IPS-20b (cell line): ENCODE measurements at regions not wholly inside any gene's neighbourhood (a gene's known extent, or its start where the extent isn't known, plus 50 kb on each side); places are given as distances from the start of the nearest gene placed in this dataset.
"Not testable (repeated sequence)": the region's sequence is repeated elsewhere in the genome, so short reads cannot be mapped to it uniquely, and the experiment has no call there.

ENCODE experiments used
- H3K27ac ChIP-seq: one replicate; pipeline ENCODE4 v1.5.1; 2013; ENCODE audit warnings: low read length
- H3K27me3 ChIP-seq: 2 replicates; pipeline ENCODE4 v1.6.1; 2013; ENCODE audit warnings: mild to moderate bottlenecking, low read length, inconsistent platforms; ENCODE audit not compliant: insufficient read depth
- H3K36me3 ChIP-seq: 2 replicates; pipeline ENCODE4 v1.6.1; 2013; ENCODE audit warnings: low read depth, mild to moderate bottlenecking, inconsistent platforms, low read length, moderate library complexity; ENCODE audit not compliant: insufficient read depth
- H3K4me1 ChIP-seq: 2 replicates; pipeline ENCODE4 v1.6.1; 2013; ENCODE audit warnings: mild to moderate bottlenecking, control low read depth, inconsistent platforms, low read length, moderate library complexity; ENCODE audit not compliant: insufficient read depth
- H3K4me3 ChIP-seq: 2 replicates; pipeline ENCODE4 v1.5.1; 2013; ENCODE audit warnings: mild to moderate bottlenecking, low read length, inconsistent platforms
- H3K9ac ChIP-seq: 2 replicates; pipeline ENCODE4 v1.6.1; 2013; ENCODE audit warnings: low read depth, mild to moderate bottlenecking, inconsistent platforms, low read length, moderate library complexity
- H3K9me3 ChIP-seq: 2 replicates; pipeline ENCODE4 v1.6.1; 2013; ENCODE audit warnings: mild to moderate bottlenecking, low read depth, low read length, inconsistent platforms; ENCODE audit not compliant: insufficient read depth

DNA sequence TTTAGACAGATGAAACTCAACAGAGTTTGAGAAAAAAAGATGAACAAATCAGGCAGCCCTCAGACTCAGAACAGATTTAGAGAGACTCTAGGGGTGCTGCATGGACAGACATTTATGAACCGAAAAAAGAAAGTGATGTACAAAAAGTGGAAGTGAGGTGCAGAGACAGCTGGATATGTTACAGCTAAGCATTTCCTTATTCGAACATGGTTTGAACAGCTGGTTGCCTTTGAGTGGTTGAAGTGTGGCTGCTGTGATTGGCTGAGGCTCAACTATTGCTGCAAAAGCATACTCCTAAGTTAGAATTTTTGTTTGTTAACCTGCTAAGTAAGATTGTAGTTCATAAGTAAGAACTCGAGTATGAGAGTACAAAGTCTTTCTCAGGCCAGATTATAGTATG, 331.5 kb upstream of the PABPC4L start:
- H3K9ac ChIP-seq = no peak overlapping the region
- no peaks in the 10 kb centered on the region for H3K27me3 ChIP-seq
- H3K4me1 ChIP-seq = peaks cover 17% of the 10 kb centered on the region; the same call in 1 of the 2 replicates
- no peak overlapping the region for H3K27ac ChIP-seq
- no peaks in the 10 kb centered on the region for H3K36me3 ChIP-seq
- no peaks in the 10 kb centered on the region for H3K9me3 ChIP-seq
- H3K4me3 ChIP-seq = no peak overlapping the region

- Histone ChIP-seq H3K9me3 (no peaks in the 10 kb centered on the region), H3K36me3 (no peaks in the 10 kb centered on the region), H3K4me1 (peaks cover 17% of the 10 kb centered on the region), H3K27me3 (no peaks in the 10 kb centered on the region), H3K4me3 (no peak overlapping the region), H3K27ac (peak overlapping the region; percentile 14), H3K9ac (no peak overlapping the region)
Measured at GRCh38 chr4:134531013-134531412, 329.4 kb upstream of the PABPC4L start.

DNA sequence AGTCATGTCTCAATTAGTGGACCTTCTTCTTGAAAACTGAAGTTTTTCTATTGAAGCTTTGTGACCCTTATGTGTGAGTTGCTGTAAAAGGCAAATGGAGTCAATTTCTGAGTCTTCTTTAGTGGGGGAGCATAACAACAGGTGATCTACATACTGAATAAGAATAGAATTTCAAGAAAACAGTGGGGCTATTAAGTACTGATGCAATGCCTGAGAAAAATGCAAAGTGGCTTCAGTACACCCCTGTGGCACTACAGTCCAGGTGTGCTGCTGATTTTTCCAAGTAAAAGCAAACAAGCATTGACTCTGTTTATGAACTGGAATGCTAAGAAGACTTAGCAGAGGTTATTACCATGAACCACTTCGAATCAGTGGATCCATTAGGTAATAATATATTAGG, 328.0 kb upstream of the PABPC4L start:
- Histone ChIP-seq H3K27ac (no peak overlapping the region), H3K36me3 (no peaks in the 10 kb centered on the region), H3K9ac (no peak overlapping the region), H3K4me3 (peak overlapping the region; percentile 27; the same call in 1 of the 2 replicates), H3K4me1 (peaks cover 17% of the 10 kb centered on the region), H3K27me3 (no peaks in the 10 kb centered on the region), H3K9me3 (no peaks in the 10 kb centered on the region)

- Histone ChIP-seq H3K27me3 (no peaks in the 10 kb centered on the region), H3K4me3 (no peak overlapping the region), H3K4me1 (peaks cover 9% of the 10 kb centered on the region; the same call in 1 of the 2 replicates), H3K27ac (no peak overlapping the region), H3K9me3 (no peaks in the 10 kb centered on the region), H3K9ac (no peak overlapping the region), H3K36me3 (no peaks in the 10 kb centered on the region)
Measured at GRCh38 chr4:134518574-134519217, 317.1 kb upstream of the PABPC4L start.

- no peaks in the 10 kb centered on the region for H3K4me1 ChIP-seq
- no peaks in the 10 kb centered on the region for H3K9me3 ChIP-seq
- H3K27ac ChIP-seq = no peak overlapping the region
- no peak overlapping the region for H3K4me3 ChIP-seq
- no peak overlapping the region for H3K9ac ChIP-seq
- H3K36me3 ChIP-seq = no peaks in the 10 kb centered on the region
- no peaks in the 10 kb centered on the region for H3K27me3 ChIP-seq
Measured at GRCh38 chr4:134510544-134510943, 309.0 kb upstream of the PABPC4L start.

DNA sequence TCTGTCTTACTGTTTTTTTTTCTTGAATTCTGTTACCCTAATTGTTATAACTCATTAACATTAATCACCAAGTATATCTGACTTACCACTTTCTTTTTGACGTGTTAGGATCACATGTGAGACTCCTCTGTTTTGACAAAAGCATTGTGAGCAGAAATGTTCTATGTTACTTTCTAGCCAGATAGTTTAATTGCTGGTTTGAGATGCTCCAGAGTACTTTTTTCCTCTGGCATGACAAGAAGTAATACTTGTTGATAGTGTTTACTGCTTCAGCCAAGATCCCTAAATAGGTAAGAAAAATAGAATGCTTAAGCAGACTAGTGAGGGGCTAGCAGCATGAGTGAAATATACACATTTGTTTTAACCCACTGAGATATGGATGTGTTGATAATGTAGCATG, 303.9 kb upstream of the PABPC4L start:
- Histone ChIP-seq H3K9me3 (peaks cover 10% of the 10 kb centered on the region), H3K9ac (no peak overlapping the region), H3K4me3 (no peak overlapping the region), H3K4me1 (no peaks in the 10 kb centered on the region), H3K36me3 (no peaks in the 10 kb centered on the region), H3K27ac (no peak overlapping the region), H3K27me3 (no peaks in the 10 kb centered on the region)

DNA sequence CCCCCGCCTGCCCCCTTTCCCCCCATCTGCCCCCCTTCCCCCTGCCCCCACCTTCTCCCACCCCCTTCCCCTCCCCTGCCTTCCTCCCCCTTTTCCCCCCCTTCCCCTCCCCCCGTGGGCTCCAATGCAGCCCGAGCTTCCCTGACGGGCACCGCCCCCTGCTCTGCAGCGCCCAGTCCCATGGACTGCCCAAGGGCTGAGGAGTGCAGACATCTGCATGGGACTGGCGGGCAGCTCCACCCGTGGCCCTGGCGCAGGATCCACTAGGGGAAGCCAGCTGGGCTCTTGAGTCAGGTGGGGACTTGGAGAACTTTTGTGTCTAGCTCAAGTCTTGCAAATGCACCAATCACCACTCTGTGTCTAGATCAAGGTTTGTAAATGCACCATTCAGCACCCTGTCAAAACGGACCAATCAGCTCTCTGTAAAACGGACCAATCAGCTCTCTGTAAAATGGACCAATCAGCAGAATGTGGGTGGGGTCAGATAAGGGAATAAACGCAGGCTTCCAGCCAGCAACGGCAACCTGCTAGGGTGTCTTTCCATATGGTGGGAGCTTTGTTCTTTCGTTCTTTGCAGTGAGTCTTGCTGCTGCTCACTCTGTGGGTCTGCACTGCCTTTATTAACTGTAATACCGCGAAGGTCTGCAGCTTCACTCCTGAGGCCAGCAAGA, 300.5 kb upstream of the PABPC4L start:
- Histone ChIP-seq H3K9me3 (peaks cover 10% of the 10 kb centered on the region), H3K4me3 (no peak overlapping the region), H3K27ac (no peak overlapping the region), H3K36me3 (no peaks in the 10 kb centered on the region), H3K4me1 (no peaks in the 10 kb centered on the region), H3K27me3 (no peaks in the 10 kb centered on the region), H3K9ac (no peak overlapping the region)

DNA sequence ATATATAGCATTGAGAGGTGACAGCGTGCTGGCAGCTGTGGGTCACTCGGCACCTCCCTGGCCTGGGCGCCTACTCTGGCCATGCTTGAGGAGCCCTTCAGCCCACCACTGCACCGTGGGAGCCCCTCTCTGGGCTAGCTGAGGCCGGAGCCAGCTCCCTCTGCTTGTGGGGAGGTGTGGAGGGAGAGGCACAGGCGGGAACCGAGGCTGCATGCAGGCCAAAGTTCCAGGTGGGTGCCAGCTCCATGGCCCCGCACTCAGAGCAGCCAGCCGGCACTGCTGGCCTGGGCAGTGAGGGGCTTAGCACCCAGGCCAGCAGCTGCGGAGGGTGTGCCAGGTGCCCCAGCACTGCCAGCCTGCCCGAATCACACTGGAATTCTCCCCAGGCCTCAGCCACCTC, 299.9 kb upstream of the PABPC4L start:
- not testable (repeated sequence) for H3K27ac ChIP-seq, H3K4me1 ChIP-seq, H3K27me3 ChIP-seq, H3K9ac ChIP-seq, H3K4me3 ChIP-seq, H3K36me3 ChIP-seq
- peaks cover 10% of the 10 kb centered on the region for H3K9me3 ChIP-seq

DNA sequence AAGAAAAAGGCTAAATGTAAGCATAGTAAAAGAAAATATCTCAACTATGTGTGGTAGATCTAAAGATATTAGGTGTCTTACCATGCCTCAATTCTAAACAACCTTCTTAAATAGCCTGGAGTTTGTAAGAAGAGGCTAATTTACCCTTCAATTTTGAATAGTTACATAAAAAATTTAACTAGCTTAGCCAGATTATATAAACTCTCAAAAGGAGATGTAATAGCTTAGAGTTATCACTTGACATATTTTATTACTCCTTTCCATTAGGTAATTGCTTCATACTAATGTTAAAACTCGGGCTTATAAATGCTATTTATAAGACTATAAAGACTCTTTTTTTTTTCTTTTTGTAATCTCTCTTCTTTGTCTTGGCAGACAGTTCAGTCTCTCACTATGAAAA, 297.5 kb upstream of the PABPC4L start:
- Histone ChIP-seq H3K27me3 (no peaks in the 10 kb centered on the region), H3K4me3 (no peak overlapping the region), H3K36me3 (no peaks in the 10 kb centered on the region), H3K9ac (no peak overlapping the region), H3K9me3 (peaks cover 10% of the 10 kb centered on the region), H3K27ac (no peak overlapping the region), H3K4me1 (no peaks in the 10 kb centered on the region)

GRCh38 chr4:134490863-134491262, 289.3 kb upstream of the PABPC4L start:
- H3K36me3 ChIP-seq = no peaks in the 10 kb centered on the region
- H3K27me3 ChIP-seq = no peaks in the 10 kb centered on the region
- H3K27ac ChIP-seq = no peak overlapping the region
- H3K9me3 ChIP-seq = no peaks in the 10 kb centered on the region
- H3K4me1 ChIP-seq = peaks cover 2% of the 10 kb centered on the region; the same call in 1 of the 2 replicates
- no peak overlapping the region for H3K4me3 ChIP-seq
- H3K9ac ChIP-seq = no peak overlapping the region

DNA sequence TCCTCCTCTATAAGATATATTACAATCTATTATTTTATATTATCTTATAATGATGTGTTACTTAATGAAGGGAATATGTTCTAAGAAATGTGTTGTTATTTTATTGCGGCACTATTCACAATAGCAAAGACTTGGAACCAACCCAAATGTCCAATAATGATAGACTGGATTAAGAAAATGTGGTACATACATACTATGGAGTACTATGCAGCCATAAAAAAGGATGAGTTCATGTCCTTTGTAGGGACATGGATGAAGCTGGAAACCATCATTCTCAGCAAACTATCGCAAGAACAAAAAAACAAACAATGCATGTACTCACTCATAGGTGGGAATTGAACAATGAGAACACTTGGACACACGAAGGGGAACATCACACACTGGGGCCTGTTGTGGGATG, 281.9 kb upstream of the PABPC4L start:
- not testable (repeated sequence) for H3K27me3 ChIP-seq, H3K4me3 ChIP-seq, H3K9ac ChIP-seq, H3K36me3 ChIP-seq, H3K27ac ChIP-seq, H3K9me3 ChIP-seq, H3K4me1 ChIP-seq

DNA sequence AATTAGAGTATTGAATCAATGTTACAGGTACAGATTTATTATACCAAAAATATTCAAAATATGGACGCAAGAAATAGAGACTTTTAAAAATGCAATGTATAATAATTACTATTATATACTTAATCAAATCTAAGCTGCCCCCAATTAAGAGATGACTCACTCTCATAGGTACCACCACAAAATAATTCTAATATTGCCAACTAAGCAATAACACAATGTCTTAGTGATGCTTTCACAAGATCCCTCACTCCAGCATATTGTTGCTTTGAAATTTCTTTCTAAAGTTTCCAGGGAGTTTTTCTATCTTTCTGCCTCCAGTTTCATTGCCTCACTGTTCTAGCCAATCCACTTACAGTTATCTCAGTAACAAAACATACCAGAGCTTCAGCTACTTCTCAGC, 270.0 kb upstream of the PABPC4L start:
- Histone ChIP-seq H3K9me3 (no peaks in the 10 kb centered on the region), H3K27me3 (no peaks in the 10 kb centered on the region), H3K4me1 (no peaks in the 10 kb centered on the region), H3K27ac (no peak overlapping the region), H3K4me3 (no peak overlapping the region), H3K9ac (no peak overlapping the region), H3K36me3 (no peaks in the 10 kb centered on the region)
